ENCODE measurements at regions not wholly inside any gene's neighbourhood (a gene's known extent, or its start where the extent isn't known, plus 50 kb on each side); places are given as distances from the start of the nearest gene placed in this dataset.

GRCh38 chr6:19554356-19555225 lies 282.6 kb upstream of the ID4 start:
- no peak for FAIRE-seq
- CTCF ChIA-PET (ENCODE audit: partially characterized antibody) = interaction anchor here (0.9 to 1.1 kb wide), 3 partner anchors 49 to 529 kb away, joined by 3 to 4 read pairs (median 3); no protein-coding TSS in a partner anchor
- TF ChIP-seq SRF (IDR thresholded peaks at IDR 0.05; ENCODE audit: low read depth, low read length) (no peak), NRF1 (IDR thresholded peaks at IDR 0.05; ENCODE audit: low read depth, low read length) (no peak), EGR1 (IDR thresholded peaks at IDR 0.05; ENCODE audit: borderline replicate concordance, low read depth, low read length) (no peak), CREB1 (IDR thresholded peaks at IDR 0.05) (no peak), BCL11A (IDR thresholded peaks at IDR 0.05; ENCODE audit: low read depth in 2 of 2, low read length in 2 of 2) (no peak), PHF8 (conservative IDR thresholded peaks at IDR 0.05; ENCODE audit: low read depth, low read length) (no peak), HDAC2 (IDR thresholded peaks at IDR 0.05; ENCODE audit: borderline replicate concordance in 1 of 2, low read depth in 2 of 2, low read length in 2 of 2) (no peak), ATF3 (IDR thresholded peaks at IDR 0.05; ENCODE audit: insufficient read depth, low read depth, low read length) (no peak), CBX5 (IDR thresholded peaks at IDR 0.05; ENCODE audit: low read depth, low read length) (no peak), TCF12 (IDR thresholded peaks at IDR 0.05; ENCODE audit: low read depth, low read length) (no peak), ATF2 (IDR thresholded peaks at IDR 0.05; ENCODE audit: low read length) (no peak)

More at GRCh38 chr6:19554356-19555225, 282.6 kb upstream of the ID4 start:
- Histone ChIP-seq H2AFZ (ENCODE audit: low read length) (no peak overlapping the region), H3K23ac (ENCODE audit: insufficient read length) (no peak overlapping the region), H3K36me3 (ENCODE audit: control insufficient read depth in 2 of 4, insufficient read depth in 4 of 4, low read length in 3 of 4) (no peaks in the 10 kb centered on the region), H3K9me3 (ENCODE audit: insufficient read depth in 2 of 2, low read depth in 1 of 2, low read length in 1 of 2) (no peaks in the 10 kb centered on the region), H2BK20ac (ENCODE audit: low read length) (no peak overlapping the region), H2BK120ac (replicated peaks; ENCODE audit: low read depth, low read length) (no peak overlapping the region), H3K56ac (replicated peaks; ENCODE audit: insufficient read length, low read depth, low read length) (no peak overlapping the region), H3K27ac (ENCODE audit: low read depth, low read length) (no peak overlapping the region), H3K27me3 (replicated peaks in 1 of 4; ENCODE audit: control insufficient read depth in 3 of 4, extremely low read depth in 1 of 4, insufficient read depth in 3 of 4, low read length in 3 of 4) (no peaks in the 10 kb centered on the region), H2BK12ac (ENCODE audit: low read depth, low read length) (no peak overlapping the region), H3K9ac (replicated peaks in 1 of 4; ENCODE audit: extremely low read depth in 1 of 4, low read depth in 3 of 4, low read length in 3 of 4) (no peak overlapping the region), H4K8ac (ENCODE audit: extremely low read depth, insufficient read depth, low read length) (no peak overlapping the region), H3K79me2 (ENCODE audit: control insufficient read depth in 1 of 2, insufficient read depth in 2 of 2, low read length in 2 of 2) (no peaks in the 10 kb centered on the region), H3K4me2 (ENCODE audit: insufficient read depth in 1 of 2, low read depth in 2 of 2, low read length in 2 of 2) (no peak overlapping the region), H3K23me2 (ENCODE audit: low read depth, low read length) (no peaks in the 10 kb centered on the region), H2AK5ac (ENCODE audit: low read depth, low read length) (no peak overlapping the region), H2BK5ac (ENCODE audit: low read depth, low read length) (no peak overlapping the region), H3K14ac (ENCODE audit: insufficient read length) (no peak overlapping the region), H3K4me1 (replicated peaks in 1 of 4; ENCODE audit: control insufficient read depth in 3 of 4, insufficient read depth in 4 of 4, low read length in 3 of 4) (no peaks in the 10 kb centered on the region), H2BK15ac (ENCODE audit: low read length) (no peak overlapping the region), H4K91ac (replicated peaks; ENCODE audit: insufficient read length, low read length) (no peak overlapping the region), H3K4ac (replicated peaks; ENCODE audit: insufficient read length, low read depth, low read length) (no peak overlapping the region), H4K5ac (ENCODE audit: insufficient read length, low read depth, low read length) (no peak overlapping the region), H3K4me3 (ENCODE audit: extremely low read depth in 1 of 4, insufficient read depth in 2 of 4, low read depth in 3 of 4, low read length in 4 of 4) (no peak overlapping the region), H3K79me1 (ENCODE audit: low read depth, low read length) (no peaks in the 10 kb centered on the region), H3K18ac (ENCODE audit: extremely low read depth, low read length) (no peak overlapping the region; the same call in 1 of the 2 replicates), H4K20me1 (replicated peaks in 1 of 2; ENCODE audit: control insufficient read depth in 1 of 2, insufficient read depth in 2 of 2, low read length in 2 of 2) (no peaks in the 10 kb centered on the region)
- POLR2A ChIA-PET (ENCODE audit: partially characterized antibody) = no interaction called here
- WGBS, 2 experiments (ENCODE audit: extremely low coverage in 1 of 2, insufficient coverage in 1 of 2, insufficient read length in 1 of 2, insufficient replicate concordance in 2 of 2, low coverage in 1 of 2, low lambda C conversion rate in 2 of 2, missing lambda C conversion rate in 1 of 2) = 93% methylated on average over 9 of the region's 9 CpGs; no CpG with 5 or more reads in 1 of the 2 experiments
- no peak for DNase-seq (ENCODE audit: low read depth in 1 of 2, low spot score in 2 of 2)

Data from H1 (cell line).